Neural progenitor cell (in vitro differentiated cells): ENCODE measurements at regions not wholly inside any gene's neighbourhood (a gene's known extent, or its start where the extent isn't known, plus 50 kb on each side); places are given as distances from the start of the nearest gene placed in this dataset.
"Not testable (repeated sequence)": the region's sequence is repeated elsewhere in the genome, so short reads cannot be mapped to it uniquely, and the experiment has no call there.

Experiments
- DNase-seq: peaks from one replicate; pipeline ENCODE4 v3.0.0-alpha.2; 2016; ENCODE audit warnings: low spot score
- H2AFZ ChIP-seq: fragments of 200-600 bp; sonication (generic); replicated peaks from 2 replicates; pipeline ENCODE4 v1.6.1; 2016; ENCODE audit warnings: antibody characterized with exemption
- H3F3A ChIP-seq: fragments of 200-600 bp; sonication (generic); 2 replicates; pipeline ENCODE4 v1.6.1; 2016; ENCODE audit warnings: antibody characterized with exemption, low read depth
- H3K27ac ChIP-seq: fragments of 200-600 bp; sonication (generic); 2 replicates; pipeline ENCODE4 v1.5.1; 2016; ENCODE audit warnings: mild to moderate bottlenecking
- H3K27me3 ChIP-seq: fragments of 200-600 bp; sonication (generic); 2 replicates; pipeline ENCODE4 v1.6.1; 2016; ENCODE audit warnings: mild to moderate bottlenecking, moderate library complexity
- H3K36me3 ChIP-seq: fragments of 200-600 bp; sonication (generic); 2 replicates; pipeline ENCODE4 v1.5.1; 2016
- H3K4me1 ChIP-seq: fragments of 200-600 bp; sonication (generic); 2 replicates; pipeline ENCODE4 v1.6.1; 2016; ENCODE audit warnings: mixed run types
- H3K4me2 ChIP-seq: fragments of 200-600 bp; sonication (generic); 2 replicates; pipeline ENCODE4 v1.6.1; 2016
- H3K4me3 ChIP-seq: fragments of 200-600 bp; sonication (generic); 2 replicates; pipeline ENCODE4 v1.5.1; 2016
- H3K79me2 ChIP-seq: fragments of 200-600 bp; sonication (generic); 2 replicates; pipeline ENCODE4 v1.6.1; 2016; ENCODE audit warnings: low read depth
- H3K9ac ChIP-seq: fragments of 200-600 bp; sonication (generic); 2 replicates; pipeline ENCODE4 v1.6.1; 2016
- H3K9me3 ChIP-seq: fragments of 200-600 bp; sonication (generic); 2 replicates; pipeline ENCODE4 v1.5.1; 2016; ENCODE audit warnings: low read depth
- H4K20me1 ChIP-seq: fragments of 200-600 bp; sonication (generic); 2 replicates; pipeline ENCODE4 v1.6.1; 2016; ENCODE audit warnings: low read depth
- H3K27ac Mint-ChIP-seq: 3 replicates; pipeline ENCODE4 v1.8.0; 2021; ENCODE audit warnings: mixed read lengths
- H3K27me3 Mint-ChIP-seq: 2 replicates; pipeline ENCODE4 v1.8.0; 2022; ENCODE audit warnings: low read depth, mild to moderate bottlenecking, inconsistent platforms, moderate library complexity, mixed read lengths; ENCODE audit not compliant: insufficient read depth
- H3K36me3 Mint-ChIP-seq: 3 replicates; pipeline ENCODE4 v1.8.0; 2021; ENCODE audit warnings: mixed read lengths
- H3K4me1 Mint-ChIP-seq: 3 replicates; pipeline ENCODE4 v1.8.0; 2021; ENCODE audit warnings: mixed read lengths
- H3K4me3 Mint-ChIP-seq: 3 replicates; pipeline ENCODE4 v1.8.0; 2021; ENCODE audit warnings: mild to moderate bottlenecking, moderate library complexity, mixed read lengths
- H3K9me3 Mint-ChIP-seq: 3 replicates; pipeline ENCODE4 v1.8.0; 2020; ENCODE audit warnings: mixed read lengths
- CTCF ChIP-seq: fragments of 200-600 bp; sonication (generic); IDR thresholded peaks from 2 replicates; pipeline ENCODE4 v1.5.1; 2017; ENCODE audit warnings: antibody characterized with exemption, mild to moderate bottlenecking
- EZH2 ChIP-seq: fragments of 200-600 bp; sonication (generic); IDR thresholded peaks from 2 replicates; pipeline ENCODE4 v1.6.1; 2017; ENCODE audit warnings: antibody characterized with exemption, mild to moderate bottlenecking, moderate library complexity
- EZH2phosphoT487 ChIP-seq: fragments of 200-600 bp; sonication (generic); IDR thresholded peaks from 2 replicates; pipeline ENCODE4 v1.6.1; 2017; ENCODE audit warnings: antibody characterized with exemption

DNA sequence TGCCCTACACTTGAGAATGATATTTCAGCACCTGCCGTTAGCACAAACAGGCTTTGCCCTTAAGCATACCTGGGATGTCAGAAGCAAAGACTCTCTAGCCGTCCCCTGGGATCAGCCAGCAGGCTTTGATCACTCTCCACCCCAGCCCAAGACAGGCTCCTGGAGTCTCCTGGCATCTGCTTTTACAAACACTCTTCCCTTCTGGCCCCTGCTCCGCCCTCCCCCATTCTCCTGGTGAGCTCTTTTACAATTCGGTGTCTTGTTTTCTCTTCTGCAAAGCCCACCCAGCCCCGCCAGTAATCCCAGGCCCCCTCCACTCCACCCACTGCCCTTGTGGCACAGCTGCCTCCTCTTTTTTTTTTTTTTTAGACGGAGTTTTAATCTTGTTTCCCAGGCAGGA, 50.4 kb downstream of the KATNIP start:
- Histone ChIP-seq H3K79me2 (no peaks in the 10 kb centered on the region), H3F3A (peaks cover 6% of the 10 kb centered on the region), H3K36me3 (no peaks in the 10 kb centered on the region), H2AFZ (no peak overlapping the region), H3K27ac (peak overlapping the region; percentile 21), H3K4me1 (peaks cover 17% of the 10 kb centered on the region), H3K27me3 (no peaks in the 10 kb centered on the region), H3K9me3 (no peaks in the 10 kb centered on the region), H3K4me2 (peak overlapping the region; percentile 54), H3K9ac (no peak overlapping the region), H3K4me3 (no peak overlapping the region), H4K20me1 (peaks cover 24% of the 10 kb centered on the region)
- no peak overlapping the region for H3K4me3 Mint-ChIP-seq
- peak; percentile 78 for DNase-seq
- H3K27ac Mint-ChIP-seq = peak overlapping the region; percentile 72
- peaks cover 2% of the 10 kb centered on the region for H3K27me3 Mint-ChIP-seq
- no peaks in the 10 kb centered on the region for H3K9me3 Mint-ChIP-seq
- peaks cover 6% of the 10 kb centered on the region for H3K36me3 Mint-ChIP-seq
- peaks cover 32% of the 10 kb centered on the region for H3K4me1 Mint-ChIP-seq
- TF ChIP-seq CTCF (no peak), EZH2 (no peak), EZH2phosphoT487 (no peak)

GRCh38 chr16:27602103-27602502, 52.2 kb downstream of the KATNIP start:
- Histone ChIP-seq H3K27me3 (no peaks in the 10 kb centered on the region), H2AFZ (no peak overlapping the region), H3K4me3 (no peak overlapping the region), H3K4me1 (peaks cover 17% of the 10 kb centered on the region), H3K4me2 (no peak overlapping the region), H3K9ac (no peak overlapping the region), H4K20me1 (peaks cover 24% of the 10 kb centered on the region), H3F3A (peaks cover 6% of the 10 kb centered on the region), H3K79me2 (no peaks in the 10 kb centered on the region), H3K27ac (no peak overlapping the region), H3K9me3 (no peaks in the 10 kb centered on the region), H3K36me3 (no peaks in the 10 kb centered on the region)
- peaks cover 6% of the 10 kb centered on the region for H3K36me3 Mint-ChIP-seq
- H3K4me1 Mint-ChIP-seq = peaks cover 22% of the 10 kb centered on the region
- H3K27ac Mint-ChIP-seq = no peak overlapping the region
- no peak overlapping the region for H3K4me3 Mint-ChIP-seq
- no peak for DNase-seq
- H3K9me3 Mint-ChIP-seq = no peaks in the 10 kb centered on the region
- peaks cover 2% of the 10 kb centered on the region for H3K27me3 Mint-ChIP-seq
- TF ChIP-seq EZH2phosphoT487 = no peak
- no peak for TF ChIP-seq CTCF
- TF ChIP-seq EZH2 = no peak

DNA sequence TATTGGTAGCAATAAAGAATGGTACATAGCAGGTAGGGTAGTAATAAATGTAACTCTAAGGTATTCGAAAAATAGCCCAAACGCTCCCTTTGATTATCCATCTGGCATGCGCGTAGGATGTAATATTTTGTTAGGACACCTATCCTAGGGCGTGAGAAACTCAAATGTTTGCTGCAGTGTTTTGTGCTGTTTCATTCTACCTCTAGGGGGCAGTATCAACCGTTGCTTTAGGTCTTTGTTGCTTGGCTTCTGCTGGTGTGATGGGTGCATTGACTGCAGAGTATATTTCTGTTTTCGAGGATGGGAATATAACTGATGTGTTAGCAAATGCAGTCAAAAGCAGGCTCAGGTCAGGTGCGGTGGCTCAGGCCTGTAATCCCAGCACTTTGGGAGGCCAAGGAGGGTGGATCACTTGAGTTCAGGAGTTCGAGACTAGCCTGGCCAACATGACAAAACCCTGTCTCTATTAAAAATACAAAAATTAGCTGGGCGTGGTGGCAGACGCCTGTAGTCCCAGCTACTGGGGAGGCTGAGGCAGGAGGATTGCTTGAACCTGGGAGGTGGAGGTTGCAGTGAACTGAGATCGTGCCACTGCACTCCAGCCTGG, 55.7 kb downstream of the KATNIP start:
- not testable (repeated sequence) for H3K4me2 ChIP-seq, H4K20me1 ChIP-seq, H3K9me3 ChIP-seq, H3K27me3 Mint-ChIP-seq, H2AFZ ChIP-seq, H3K4me3 Mint-ChIP-seq, H3K4me1 ChIP-seq, H3K9ac ChIP-seq, H3K36me3 Mint-ChIP-seq, H3K27me3 ChIP-seq, H3K27ac ChIP-seq, H3K4me3 ChIP-seq, H3K79me2 ChIP-seq, H3K36me3 ChIP-seq, H3K9me3 Mint-ChIP-seq, H3F3A ChIP-seq
- peak; percentile 67 for DNase-seq
- peak; percentile 85 for TF ChIP-seq CTCF
- Mint-ChIP-seq H3K27ac (peak overlapping the region; percentile 24), H3K4me1 (peaks cover 12% of the 10 kb centered on the region)
